GM23248 (cell line): ENCODE measurements at regions not wholly inside any gene's neighbourhood (a gene's known extent, or its start where the extent isn't known, plus 50 kb on each side); places are given as distances from the start of the nearest gene placed in this dataset.

Source experiments
- DNase-seq: peaks from one replicate; pipeline ENCODE4 v3.0.0-alpha.2; 2015
- H2AFZ ChIP-seq: fragments of 200-600 bp; sonication (generic); 2 replicates; pipeline ENCODE4 v1.6.1; 2016; ENCODE audit warnings: antibody characterized with exemption
- H3F3A ChIP-seq: fragments of 200-600 bp; sonication (generic); 2 replicates; pipeline ENCODE4 v1.6.1; 2016; ENCODE audit warnings: mild to moderate bottlenecking, antibody characterized with exemption, mixed run types; ENCODE audit not compliant: insufficient read depth
- H3K27ac ChIP-seq: fragments of 200-600 bp; sonication (generic); 2 replicates; pipeline ENCODE4 v1.5.1; 2016; ENCODE audit warnings: mild to moderate bottlenecking
- H3K27me3 ChIP-seq: fragments of 200-600 bp; sonication (generic); replicated peaks from 2 replicates; pipeline ENCODE4 v1.6.1; 2016; ENCODE audit warnings: mild to moderate bottlenecking; ENCODE audit not compliant: insufficient read depth
- H3K36me3 ChIP-seq: fragments of 200-600 bp; sonication (generic); 2 replicates; pipeline ENCODE4 v1.6.1; 2016; ENCODE audit warnings: low read depth, mild to moderate bottlenecking
- H3K4me1 ChIP-seq: fragments of 200-600 bp; sonication (generic); 2 replicates; pipeline ENCODE4 v1.6.1; 2016; ENCODE audit warnings: mild to moderate bottlenecking; ENCODE audit not compliant: insufficient read depth
- H3K4me2 ChIP-seq: fragments of 200-600 bp; sonication (generic); one replicate; pipeline ENCODE4 v1.6.1; 2016; ENCODE audit warnings: mild to moderate bottlenecking; ENCODE audit not compliant: unreplicated experiment
- H3K4me3 ChIP-seq: fragments of 200-600 bp; sonication (generic); 2 replicates; pipeline ENCODE4 v1.5.1; 2016; ENCODE audit warnings: mild to moderate bottlenecking
- H3K79me2 ChIP-seq: fragments of 200-600 bp; sonication (generic); 2 replicates; pipeline ENCODE4 v1.6.1; 2016; ENCODE audit warnings: mild to moderate bottlenecking; ENCODE audit not compliant: insufficient read depth
- H3K9ac ChIP-seq: fragments of 200-600 bp; sonication (generic); 2 replicates; pipeline ENCODE4 v1.6.1; 2016; ENCODE audit warnings: mild to moderate bottlenecking
- H3K9me2 ChIP-seq: fragments of 200-600 bp; sonication (generic); 2 replicates; pipeline ENCODE4 v1.6.1; 2016; ENCODE audit warnings: mixed run types, mild to moderate bottlenecking, moderate library complexity; ENCODE audit not compliant: insufficient read depth
- H3K9me3 ChIP-seq: fragments of 200-600 bp; sonication (generic); one replicate; pipeline ENCODE4 v1.6.1; 2017; ENCODE audit warnings: low read depth
- H4K20me1 ChIP-seq: fragments of 200-600 bp; sonication (generic); 2 replicates; pipeline ENCODE4 v1.6.0; 2016; ENCODE audit not compliant: insufficient read depth
- EZH2 ChIP-seq: fragments of 200-600 bp; sonication (generic); IDR thresholded peaks from 2 replicates; pipeline ENCODE4 v1.6.1; 2018; ENCODE audit warnings: antibody characterized with exemption, mild to moderate bottlenecking; ENCODE audit not compliant: insufficient read depth, poor library complexity, severe bottlenecking
- EZH2phosphoT487 ChIP-seq: fragments of 200-600 bp; sonication (generic); IDR thresholded peaks from 2 replicates; pipeline ENCODE4 v1.6.1; 2018; ENCODE audit warnings: antibody characterized with exemption, moderate library complexity, mild to moderate bottlenecking, low read depth; ENCODE audit not compliant: insufficient read depth
- WGBS, 2 experiments: methylation state at CpG; one replicate each; pipeline ENCODE4 v1.1.6; 2015 to 2017; ENCODE audit warnings: low lambda C conversion rate in 2 of 2, low coverage in 1 of 2; ENCODE audit errors: missing lambda C conversion rate in 2 of 2; 5-methylcytosine and 5-hydroxymethylcytosine counted together
- in situ Hi-C: fragments of 300-500 bp; cut with MboI; formaldehyde crosslinking; loops from 2 replicates; pipeline ENCODE4 v1.15.0; 2020

GRCh38 chr10:44045020-44045419 lies 339.9 kb downstream of the CXCL12 start:
- H3K27me3 ChIP-seq: no peaks in the 10 kb centered on the region
- no peaks in the 10 kb centered on the region for H3K9me3 ChIP-seq
- DNase-seq: no peak
- no peaks in the 10 kb centered on the region for H3K36me3 ChIP-seq
- H3F3A ChIP-seq: peaks cover 15% of the 10 kb centered on the region
- no peak overlapping the region for H3K4me3 ChIP-seq
- 48 to 59% methylated on average over 6 of the region's 6 CpGs for WGBS, 2 experiments
- H3K9ac ChIP-seq: no peak overlapping the region
- H4K20me1 ChIP-seq: no peaks in the 10 kb centered on the region
- H3K4me1 ChIP-seq: peaks cover 14% of the 10 kb centered on the region
- H3K4me2 ChIP-seq: no peak overlapping the region
- in situ Hi-C loops: no loop called here
- H3K27ac ChIP-seq: no peak overlapping the region
- no peaks in the 10 kb centered on the region for H3K9me2 ChIP-seq
- TF ChIP-seq EZH2: no peak
- no peak for TF ChIP-seq EZH2phosphoT487
- H3K79me2 ChIP-seq: no peaks in the 10 kb centered on the region
- H2AFZ ChIP-seq: no peak overlapping the region

DNA sequence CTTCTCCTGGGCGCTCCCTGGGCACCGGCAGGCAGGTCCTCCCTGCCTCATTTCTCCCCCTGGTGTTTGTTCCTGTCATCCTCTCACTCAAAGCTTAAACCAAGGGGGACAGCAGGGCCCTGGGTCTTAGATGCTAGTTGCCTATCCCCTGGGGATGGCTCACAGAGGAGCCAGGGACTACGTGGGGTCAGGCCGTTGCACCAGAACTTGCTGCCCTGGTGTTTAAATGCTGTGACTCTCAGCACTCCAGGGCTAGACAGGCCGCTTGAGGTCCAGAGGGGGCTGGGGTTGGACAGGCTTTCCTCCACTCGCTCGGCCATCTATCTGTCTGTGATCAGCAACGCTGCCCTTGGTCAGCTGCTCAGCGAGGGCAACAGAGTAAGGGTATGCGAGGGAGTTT lies 340.3 kb downstream of the CXCL12 start:
- Histone ChIP-seq H3K27me3 (no peaks in the 10 kb centered on the region), H3K36me3 (no peaks in the 10 kb centered on the region), H3K9ac (no peak overlapping the region), H3K4me3 (no peak overlapping the region), H4K20me1 (no peaks in the 10 kb centered on the region), H3K9me2 (no peaks in the 10 kb centered on the region), H3K4me1 (peaks cover 14% of the 10 kb centered on the region), H3F3A (peaks cover 15% of the 10 kb centered on the region), H3K4me2 (no peak overlapping the region), H3K79me2 (no peaks in the 10 kb centered on the region), H3K27ac (no peak overlapping the region), H3K9me3 (no peaks in the 10 kb centered on the region), H2AFZ (no peak overlapping the region)
- in situ Hi-C loops: no loop called here
- WGBS, 2 experiments: 79 to 82% methylated on average over 10 of the region's 10 CpGs
- no peak for DNase-seq
- TF ChIP-seq EZH2phosphoT487 (no peak), EZH2 (no peak)

DNA sequence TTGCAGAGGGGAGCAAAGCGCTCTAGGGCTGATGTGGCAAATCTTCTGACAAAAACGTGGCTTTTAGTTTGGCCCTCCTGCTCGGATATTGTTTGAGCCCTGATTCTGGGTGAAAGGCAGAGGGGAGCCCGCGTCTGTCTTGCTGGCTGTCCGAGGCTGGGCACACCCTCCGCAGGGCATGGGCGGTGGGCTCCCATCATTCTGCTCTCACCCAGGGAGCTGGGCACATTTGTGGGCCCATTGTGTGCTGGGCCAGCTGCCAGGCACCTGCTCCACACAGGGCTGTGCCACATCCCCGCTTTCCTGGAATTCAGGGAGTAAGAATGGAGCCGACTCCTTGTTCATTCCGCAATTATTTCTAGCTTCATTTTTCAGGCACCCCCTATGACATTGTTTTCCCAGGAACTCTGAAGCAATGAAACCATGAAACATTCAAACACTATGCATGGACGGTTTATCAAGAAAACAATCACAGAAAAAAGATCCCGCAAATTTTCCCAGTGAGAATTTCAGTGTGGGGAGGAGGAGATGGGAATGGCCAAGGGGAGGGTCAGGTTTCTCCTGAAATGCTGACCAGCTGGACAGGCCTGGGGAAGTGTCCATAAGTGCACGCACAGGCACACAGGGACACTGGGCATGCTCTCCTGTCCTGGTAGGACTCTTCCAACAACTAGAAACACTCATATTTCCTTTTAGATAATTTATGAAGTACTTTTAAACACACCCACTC lies 341.1 kb downstream of the CXCL12 start:
- no peak for TF ChIP-seq EZH2phosphoT487
- TF ChIP-seq EZH2: no peak
- in situ Hi-C loops: no loop called here
- Histone ChIP-seq H3F3A (peaks cover 15% of the 10 kb centered on the region), H3K4me3 (no peak overlapping the region), H3K27ac (no peak overlapping the region), H3K9me2 (no peaks in the 10 kb centered on the region), H3K4me2 (no peak overlapping the region), H3K79me2 (no peaks in the 10 kb centered on the region), H3K9me3 (no peaks in the 10 kb centered on the region), H4K20me1 (no peaks in the 10 kb centered on the region), H2AFZ (no peak overlapping the region), H3K27me3 (no peaks in the 10 kb centered on the region), H3K9ac (no peak overlapping the region), H3K4me1 (peaks cover 14% of the 10 kb centered on the region), H3K36me3 (no peaks in the 10 kb centered on the region)
- WGBS, 2 experiments: 86 to 87% methylated on average over 14 of the region's 14 CpGs
- DNase-seq: no peak

- no peak for DNase-seq
- H3K4me2 ChIP-seq: no peak overlapping the region
- H3K4me3 ChIP-seq: no peak overlapping the region
- no peak overlapping the region for H2AFZ ChIP-seq
- H3K9me3 ChIP-seq: no peaks in the 10 kb centered on the region
- in situ Hi-C loops: no loop called here
- no peaks in the 10 kb centered on the region for H3K27me3 ChIP-seq
- TF ChIP-seq EZH2phosphoT487: no peak
- no peaks in the 10 kb centered on the region for H3K9me2 ChIP-seq
- H3K36me3 ChIP-seq: no peaks in the 10 kb centered on the region
- no peak overlapping the region for H3K9ac ChIP-seq
- H3F3A ChIP-seq: peaks cover 15% of the 10 kb centered on the region
- WGBS, 2 experiments: 79 to 87% methylated on average over 9 of the region's 9 CpGs
- H3K79me2 ChIP-seq: no peaks in the 10 kb centered on the region
- H3K4me1 ChIP-seq: peaks cover 14% of the 10 kb centered on the region
- H4K20me1 ChIP-seq: no peaks in the 10 kb centered on the region
- H3K27ac ChIP-seq: no peak overlapping the region
Measured at GRCh38 chr10:44042926-44043602, 341.8 kb downstream of the CXCL12 start.
